HG03139 (cell line): ENCODE measurements at regions not wholly inside any gene's neighbourhood (a gene's known extent, or its start where the extent isn't known, plus 50 kb on each side); places are given as distances from the start of the nearest gene placed in this dataset.

Source experiments
- ATAC-seq: cut with Tn5 transposase; IDR thresholded peaks from one replicate; pipeline ENCODE4 v1.9.1; 2021; ENCODE audit not compliant: unreplicated experiment

DNA sequence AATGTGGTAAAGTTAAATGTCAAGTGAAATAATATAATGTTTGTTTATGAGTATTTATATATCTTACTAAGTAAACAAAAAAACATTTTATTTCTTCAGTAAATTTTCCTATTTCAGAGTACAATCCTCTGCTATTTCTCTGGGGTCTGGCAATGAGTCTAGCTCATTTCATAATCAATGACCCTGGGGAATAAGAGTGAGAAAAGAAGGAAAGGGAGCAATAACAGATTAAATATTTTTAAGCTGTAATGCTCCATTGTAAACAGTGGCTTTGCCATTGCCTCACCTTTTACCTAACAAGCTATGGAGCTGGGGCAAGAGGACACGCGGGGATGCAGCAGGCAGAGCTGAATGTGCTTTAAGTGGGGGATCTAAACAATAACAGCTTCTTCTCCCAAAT is 1071.9 kb downstream of the FLRT2 start:
- no peak for ATAC-seq

- ATAC-seq, result no peak
These were observed 1067.3 kb downstream of the FLRT2 start for GRCh38 chr14:86597279-86597678.

DNA sequence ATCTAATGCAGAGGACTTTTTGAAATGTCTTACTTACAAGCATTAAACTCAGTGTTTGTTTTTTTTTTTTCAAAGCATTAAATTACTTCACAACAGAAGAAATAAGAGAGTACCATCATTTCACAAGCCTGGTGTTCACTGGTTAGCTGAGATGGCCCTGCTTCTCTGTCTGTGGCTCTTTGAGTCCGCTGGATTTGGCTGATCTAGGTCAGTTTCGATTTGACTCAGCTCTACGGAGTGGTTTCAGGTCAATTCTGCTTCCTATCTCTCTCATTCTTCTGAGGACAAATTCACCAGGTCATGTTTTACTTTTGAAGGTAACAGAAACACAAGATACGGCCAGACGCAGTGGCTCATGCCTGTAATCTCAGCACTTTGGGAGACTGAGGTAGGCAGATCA is 1066.1 kb downstream of the FLRT2 start:
- no peak for ATAC-seq

DNA sequence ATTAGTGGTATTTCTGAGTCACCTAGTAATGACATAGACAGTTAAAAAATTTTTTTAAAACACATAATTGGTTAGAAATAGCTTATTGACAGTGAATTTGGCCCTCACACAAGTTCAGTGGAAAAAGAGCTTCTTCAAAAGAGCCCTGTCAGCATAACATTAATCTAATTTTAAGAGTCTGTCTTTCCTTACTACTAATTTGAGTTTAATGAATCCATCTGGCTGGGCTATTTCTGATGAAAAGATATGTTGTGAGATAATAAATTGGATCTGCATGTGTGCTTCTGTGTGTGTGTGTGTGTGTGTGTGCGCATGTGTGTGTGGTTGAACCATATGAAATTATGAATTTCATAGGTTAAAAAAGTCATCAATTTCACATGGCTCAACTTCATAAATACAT is 1045.2 kb downstream of the FLRT2 start:
- no peak for ATAC-seq

DNA sequence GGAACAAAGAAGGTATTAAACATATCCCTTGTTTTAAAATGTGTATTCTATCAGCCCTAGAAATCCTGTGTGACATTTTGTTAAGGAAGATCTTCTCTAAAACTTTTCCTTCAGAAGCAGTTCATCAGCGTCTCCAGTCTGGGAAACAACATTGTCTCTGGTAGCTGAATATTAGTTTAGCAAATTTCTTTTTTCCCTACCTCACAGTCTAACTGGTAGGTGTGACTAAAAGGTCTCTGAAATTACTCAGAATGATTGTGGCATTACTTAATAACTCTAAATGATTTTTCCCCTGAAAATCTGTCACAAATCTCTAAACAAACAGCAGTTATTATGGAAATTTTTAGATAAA is 1044.8 kb downstream of the FLRT2 start:
- ATAC-seq, result no peak

- ATAC-seq, result no peak
These were observed 1044.3 kb downstream of the FLRT2 start for GRCh38 chr14:86574051-86574777.

- no peak for ATAC-seq
These were observed 1040.4 kb downstream of the FLRT2 start for GRCh38 chr14:86570371-86570770.

GRCh38 chr14:86543521-86543920 is 1013.6 kb downstream of the FLRT2 start:
- no peak for ATAC-seq

GRCh38 chr14:86541972-86542371 is 1012.0 kb downstream of the FLRT2 start:
- no peak for ATAC-seq

DNA sequence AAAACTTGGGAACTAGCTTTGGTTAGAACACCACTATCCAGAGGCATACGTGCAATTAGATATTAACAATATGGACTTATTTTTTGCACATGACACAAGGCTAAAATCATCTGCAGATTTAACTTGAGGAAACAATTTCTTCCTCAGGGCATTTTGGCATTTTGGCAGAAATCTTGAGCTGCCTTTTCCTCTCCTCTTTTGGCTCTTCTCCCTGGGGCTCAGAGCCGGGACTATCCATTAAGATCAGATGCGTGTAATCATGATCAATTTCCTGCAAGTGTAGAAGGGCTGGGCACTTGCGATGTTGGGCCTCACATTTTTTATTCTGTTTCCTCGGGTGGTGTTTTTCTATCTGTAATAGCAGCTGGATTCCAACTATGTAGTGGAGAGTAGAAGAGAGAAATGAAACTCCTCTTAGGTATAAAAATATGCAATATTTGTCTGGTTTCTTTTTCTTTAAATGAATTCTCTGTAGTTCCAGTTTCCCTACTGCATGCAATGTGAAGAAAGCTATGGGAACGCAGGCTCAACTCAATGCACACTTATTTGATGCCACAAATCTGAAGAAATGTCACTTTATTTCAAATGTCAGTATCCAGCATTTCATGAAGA is 1010.8 kb downstream of the FLRT2 start:
- no peak for ATAC-seq

DNA sequence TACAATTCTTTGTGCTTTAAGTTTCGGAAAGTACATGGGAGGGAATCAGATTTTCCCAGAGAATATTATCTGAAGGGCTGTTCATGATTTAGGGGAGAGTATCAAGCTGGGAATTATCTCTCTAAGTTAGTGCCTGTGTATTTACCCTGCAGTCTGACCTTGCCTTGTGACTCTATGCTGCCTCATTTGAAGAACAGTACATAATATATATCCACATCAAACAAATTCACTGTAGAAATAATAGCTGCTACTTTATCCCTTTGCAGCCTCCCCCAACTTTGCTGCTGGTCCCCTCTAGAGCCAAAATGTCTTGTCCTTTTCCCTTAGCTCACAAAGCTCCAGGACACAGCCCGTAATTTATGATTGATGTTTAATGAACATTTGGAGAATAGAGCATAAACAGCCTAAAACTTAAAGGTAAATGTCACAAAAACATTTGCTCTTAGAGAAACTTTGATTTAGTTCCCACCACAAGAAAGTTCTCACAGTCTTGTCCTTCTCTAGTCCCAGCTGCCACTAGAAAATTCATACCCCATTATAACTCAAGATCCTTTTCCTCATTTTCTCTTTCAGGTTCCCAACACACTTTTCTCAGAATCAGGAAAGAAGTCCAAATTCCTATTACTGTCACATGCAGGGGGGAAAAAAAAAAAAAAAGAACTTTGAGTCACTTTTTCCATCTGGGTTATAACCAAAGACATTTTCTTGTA is 1009.6 kb downstream of the FLRT2 start:
- ATAC-seq, result no peak

- ATAC-seq, result no peak
These were observed 1003.9 kb downstream of the FLRT2 start for GRCh38 chr14:86533834-86534233.

- ATAC-seq, result no peak
These were observed 1002.3 kb downstream of the FLRT2 start for GRCh38 chr14:86532219-86532618.

GRCh38 chr14:86530457-86530856 is 1000.5 kb downstream of the FLRT2 start:
- ATAC-seq, result no peak

- no peak for ATAC-seq
These were observed 997.4 kb downstream of the FLRT2 start for GRCh38 chr14:86527312-86527711.

DNA sequence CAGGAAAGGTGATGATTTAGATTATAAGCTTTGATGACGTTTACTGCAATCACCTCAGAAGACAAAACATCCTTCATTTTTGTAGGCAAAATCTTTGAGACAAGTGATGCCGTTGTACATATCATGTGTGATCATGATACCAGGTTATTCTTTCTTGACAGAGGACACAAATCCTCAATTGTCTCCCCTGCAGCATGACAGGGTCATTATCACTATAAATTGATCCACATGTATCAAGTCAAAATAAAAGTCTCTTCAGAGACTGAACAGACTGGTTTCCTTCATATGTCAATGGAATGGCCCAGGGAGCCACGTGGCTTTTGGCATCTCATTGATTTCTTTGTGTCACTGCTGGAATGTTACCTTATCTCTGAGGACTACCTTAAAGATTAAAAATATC is 995.7 kb downstream of the FLRT2 start:
- no peak for ATAC-seq

GRCh38 chr14:86521843-86522242 is 991.9 kb downstream of the FLRT2 start:
- no peak for ATAC-seq

DNA sequence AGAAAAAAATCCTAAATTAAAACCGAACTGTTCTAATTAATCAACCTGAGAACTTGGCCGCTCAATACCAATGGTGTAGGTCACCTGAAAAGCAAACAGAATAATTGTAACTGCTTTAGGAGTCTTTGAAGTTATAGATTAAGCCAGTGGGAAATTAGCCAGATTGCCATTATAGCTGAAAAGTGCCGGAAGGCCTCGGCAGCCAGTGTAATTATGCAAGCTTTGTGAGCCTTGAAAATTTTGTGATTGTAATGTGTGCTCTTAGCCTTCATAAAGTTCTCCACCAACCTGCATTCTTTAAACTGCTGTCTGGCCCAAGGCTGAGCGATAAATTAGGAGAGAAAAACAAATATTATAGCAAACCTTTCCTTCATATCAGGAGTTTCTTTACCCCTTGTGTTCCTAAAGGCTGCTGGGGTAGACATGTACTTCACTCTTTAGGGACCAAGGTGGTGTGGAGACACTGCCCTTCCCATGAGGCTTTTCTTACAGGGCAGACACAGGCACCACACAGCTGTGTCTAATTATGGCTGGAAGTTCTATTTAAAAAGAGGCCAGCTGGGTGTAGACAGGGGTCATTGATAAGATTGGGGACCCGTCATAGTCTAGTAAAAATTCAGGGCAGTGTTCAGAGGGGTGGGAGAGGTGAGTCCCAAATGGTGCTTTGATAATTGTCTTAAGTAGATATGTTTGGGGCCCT is 991.2 kb downstream of the FLRT2 start:
- no peak for ATAC-seq

DNA sequence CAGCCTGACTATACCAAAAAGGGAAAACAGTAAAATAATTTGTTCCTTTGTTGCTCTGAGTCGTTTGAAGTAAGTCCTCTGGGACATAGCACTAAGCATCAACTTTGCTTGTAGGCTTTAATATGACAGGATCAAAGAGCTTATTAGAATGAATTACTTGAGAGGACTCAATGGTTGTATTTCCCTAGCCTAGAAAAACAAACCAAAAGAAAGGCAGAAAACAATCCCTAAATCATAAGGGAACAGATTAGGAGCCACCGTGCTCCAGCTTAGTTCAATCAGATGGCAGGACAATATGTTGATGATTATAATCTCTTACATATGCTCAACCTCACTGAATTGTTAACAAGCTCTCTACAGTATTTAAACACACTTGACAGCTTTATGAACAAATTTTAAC is 988.4 kb downstream of the FLRT2 start:
- ATAC-seq, result no peak

GRCh38 chr14:86515195-86515594 is 985.3 kb downstream of the FLRT2 start:
- ATAC-seq, result no peak

DNA sequence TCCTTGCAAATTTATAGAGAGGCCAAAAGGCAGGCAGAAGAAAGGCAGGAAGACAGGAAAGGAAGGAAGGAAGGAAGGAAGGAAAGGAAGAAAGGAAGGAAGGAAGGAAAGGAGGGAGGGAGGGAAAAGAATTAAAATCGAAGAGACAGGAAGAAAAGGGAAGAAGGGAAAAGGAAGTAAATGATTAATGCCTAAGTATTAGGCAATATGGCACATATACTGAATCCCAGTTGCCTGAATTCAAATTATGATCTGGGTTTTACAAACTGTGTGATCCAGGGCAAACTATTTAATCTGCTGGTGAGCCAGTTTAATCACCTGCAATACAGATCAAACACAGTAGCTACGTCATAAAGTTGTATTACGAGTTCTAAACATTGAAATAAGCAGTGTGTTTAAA is 983.6 kb downstream of the FLRT2 start:
- ATAC-seq, result no peak

- ATAC-seq, result no peak
These were observed 983.1 kb downstream of the FLRT2 start for GRCh38 chr14:86513056-86513455.
